GM19043 (cell line): ENCODE measurements at regions not wholly inside any gene's neighbourhood (a gene's known extent, or its start where the extent isn't known, plus 50 kb on each side); places are given as distances from the start of the nearest gene placed in this dataset.

Experiments
- ATAC-seq: cut with Tn5 transposase; IDR thresholded peaks from one replicate; pipeline ENCODE4 v1.9.1; 2021; ENCODE audit warnings: low read depth; ENCODE audit not compliant: unreplicated experiment

- no peak for ATAC-seq
These were observed 178.1 kb upstream of the VEGFC start for GRCh38 chr4:176970853-176971252.

GRCh38 chr4:176971576-176972115 is 178.9 kb upstream of the VEGFC start:
- no peak for ATAC-seq

- ATAC-seq: no peak
These were observed 186.7 kb upstream of the VEGFC start for GRCh38 chr4:176979416-176979815.

- no peak for ATAC-seq
These were observed 188.4 kb upstream of the VEGFC start for GRCh38 chr4:176981074-176981473.

GRCh38 chr4:176981551-176981950 is 188.8 kb upstream of the VEGFC start:
- no peak for ATAC-seq

GRCh38 chr4:176988226-176988625 is 195.5 kb upstream of the VEGFC start:
- no peak for ATAC-seq

GRCh38 chr4:176989186-176989585 is 196.5 kb upstream of the VEGFC start:
- ATAC-seq: no peak

- ATAC-seq: no peak
These were observed 207.3 kb upstream of the VEGFC start for GRCh38 chr4:176999935-177000543.

- no peak for ATAC-seq
These were observed 208.8 kb upstream of the VEGFC start for GRCh38 chr4:177001271-177002175.

GRCh38 chr4:177005674-177006230 is 213.0 kb upstream of the VEGFC start:
- ATAC-seq: no peak

GRCh38 chr4:177006331-177006730 is 213.6 kb upstream of the VEGFC start:
- no peak for ATAC-seq

- no peak for ATAC-seq
These were observed 215.5 kb upstream of the VEGFC start for GRCh38 chr4:177008071-177008835.

- no peak for ATAC-seq
These were observed 216.2 kb upstream of the VEGFC start for GRCh38 chr4:177008836-177009501.

- ATAC-seq: no peak
These were observed 217.7 kb upstream of the VEGFC start for GRCh38 chr4:177010418-177010817.

GRCh38 chr4:177012918-177013545 is 220.3 kb upstream of the VEGFC start:
- no peak for ATAC-seq

- ATAC-seq: no peak
These were observed 223.9 kb upstream of the VEGFC start for GRCh38 chr4:177016541-177017141.

GRCh38 chr4:177023951-177024350 is 231.2 kb upstream of the VEGFC start:
- ATAC-seq: no peak

- ATAC-seq: no peak
These were observed 239.6 kb upstream of the VEGFC start for GRCh38 chr4:177032341-177032740.

GRCh38 chr4:177033135-177033534 is 240.4 kb upstream of the VEGFC start:
- ATAC-seq: no peak
